Esophagus squamous epithelium (tissue), 4 donors: ENCODE measurements at regions not wholly inside any gene's neighbourhood (a gene's known extent, or its start where the extent isn't known, plus 50 kb on each side); places are given as distances from the start of the nearest gene placed in this dataset.

ENCODE experiments used
- CTCF ChIP-seq, 6 experiments: fragments of 450-650 bp in 4 of 6; fragments of 200-600 bp in 2 of 6; sonication (generic) in 2 of 6; IDR thresholded peaks; one replicate each; pipeline ENCODE4 v1.5.1; 2016 to 2019; ENCODE audit warnings: antibody characterized with exemption in 6 of 6, mild to moderate bottlenecking in 4 of 6, moderate library complexity in 4 of 6
- POLR2A ChIP-seq, 4 donors: fragments of 450-650 bp; IDR thresholded peaks; one replicate each; pipeline ENCODE4 v1.6.1; 2017; ENCODE audit warnings: antibody characterized with exemption in 4 of 4, mild to moderate bottlenecking in 4 of 4, moderate library complexity in 3 of 4

GRCh38 chr17:36850790-36851189 is 86.5 kb upstream of the LHX1 start:
- TF ChIP-seq CTCF (IDR thresholded peaks at IDR 0.05) (no peak), POLR2A (IDR thresholded peaks at IDR 0.05) (no peak)
